Naive thymus-derived CD4-positive, alpha-beta T cell (primary cell): ENCODE measurements at regions not wholly inside any gene's neighbourhood (a gene's known extent, or its start where the extent isn't known, plus 50 kb on each side); places are given as distances from the start of the nearest gene placed in this dataset.

ENCODE experiments used
- ATAC-seq: fragments of 150-1000 bp; cut with Tn5 transposase; 2 replicates; pipeline ENCODE4 v1.10.0; 2021; ENCODE audit warnings: mild to moderate bottlenecking, moderate library complexity
- CTCF ChIA-PET: fragments of 350-600 bp; sonication (Branson Sonifier 250); formaldehyde crosslinking; loops from one replicate; lab custom pipeline; 2021; ENCODE audit warnings: antibody characterized with exemption; lab: Charles Lee
- POLR2A ChIA-PET: fragments of 350-600 bp; sonication (Branson Sonifier 250); formaldehyde crosslinking; loops from one replicate; lab custom pipeline; 2021; ENCODE audit warnings: antibody characterized with exemption, inconsistent platforms; lab: Charles Lee
- DNase-seq, 9 donors: peaks; one replicate each; pipeline versions ENCODE4 v3.0.0 to v3.0.0-alpha.2; 2020 to 2022; ENCODE audit warnings: mixed read lengths in 1 of 9
- H3K27ac ChIP-seq: one replicate; pipeline ENCODE4 v1.7.0; 2013; ENCODE audit warnings: mild to moderate bottlenecking, low read depth, low read length, moderate library complexity
- H3K27me3 ChIP-seq, 2 donors: one replicate each; pipeline ENCODE4 v1.7.0; 2013; ENCODE audit warnings: low read length in 2 of 2, mild to moderate bottlenecking in 2 of 2, moderate library complexity in 2 of 2; ENCODE audit not compliant: control insufficient read depth in 2 of 2, insufficient read depth in 2 of 2
- H3K36me3 ChIP-seq, 3 experiments: 1 replicate in 2 of 3; 2 replicates in 1 of 3; pipeline ENCODE4 v1.7.0; 2013; ENCODE audit warnings: low read length in 3 of 3, mild to moderate bottlenecking in 3 of 3, moderate library complexity in 1 of 3; ENCODE audit not compliant: insufficient read depth in 3 of 3, control insufficient read depth in 2 of 3
- H3K4me1 ChIP-seq, 2 donors: one replicate each; pipeline ENCODE4 v1.7.0; 2013; ENCODE audit warnings: low read length in 2 of 2, mild to moderate bottlenecking in 2 of 2, moderate library complexity in 1 of 2; ENCODE audit not compliant: control insufficient read depth in 2 of 2, insufficient read depth in 2 of 2
- H3K4me3 ChIP-seq: 2 replicates; pipeline ENCODE4 v1.7.0; 2013; ENCODE audit warnings: mild to moderate bottlenecking, low read length
- H3K9me3 ChIP-seq, 3 experiments: 1 replicate in 2 of 3; 2 replicates in 1 of 3; pipeline ENCODE4 v1.7.0; 2013; ENCODE audit warnings: low read length in 3 of 3; ENCODE audit not compliant: control insufficient read depth in 2 of 3
- H3K27ac Mint-ChIP-seq, 9 donors: one replicate each; pipeline ENCODE4 v1.8.0; 2020 to 2022; ENCODE audit warnings: mixed read lengths in 9 of 9, mild to moderate bottlenecking in 8 of 9, moderate library complexity in 5 of 9, inconsistent platforms in 2 of 9
- H3K27me3 Mint-ChIP-seq, 5 donors: one replicate each; pipeline ENCODE4 v1.8.0; 2021 to 2022; ENCODE audit warnings: mixed read lengths in 5 of 5, mild to moderate bottlenecking in 1 of 5
- H3K36me3 Mint-ChIP-seq, 5 donors: one replicate each; pipeline ENCODE4 v1.8.0; 2020 to 2022; ENCODE audit warnings: mixed read lengths in 5 of 5, mild to moderate bottlenecking in 3 of 5, inconsistent platforms in 1 of 5
- H3K4me1 Mint-ChIP-seq, 7 donors: one replicate each; pipeline ENCODE4 v1.8.0; 2020 to 2022; ENCODE audit warnings: mixed read lengths in 7 of 7, mild to moderate bottlenecking in 3 of 7, inconsistent platforms in 1 of 7
- H3K4me3 Mint-ChIP-seq, 10 donors: one replicate each; pipeline ENCODE4 v1.8.0; 2020 to 2022; ENCODE audit warnings: mild to moderate bottlenecking in 10 of 10, mixed read lengths in 10 of 10, moderate library complexity in 6 of 10, inconsistent platforms in 2 of 10
- H3K9me3 Mint-ChIP-seq, 11 donors: one replicate each; pipeline ENCODE4 v1.8.0; 2020 to 2022; ENCODE audit warnings: mixed read lengths in 11 of 11, mild to moderate bottlenecking in 4 of 11, inconsistent platforms in 1 of 11, moderate library complexity in 1 of 11
- intact Hi-C, 2 donors: fragments of 100-400 bp; cut with micrococcal nuclease; formaldehyde crosslinking; loops; one replicate each; pipeline ENCODE4 v1.15.1; 2023

DNA sequence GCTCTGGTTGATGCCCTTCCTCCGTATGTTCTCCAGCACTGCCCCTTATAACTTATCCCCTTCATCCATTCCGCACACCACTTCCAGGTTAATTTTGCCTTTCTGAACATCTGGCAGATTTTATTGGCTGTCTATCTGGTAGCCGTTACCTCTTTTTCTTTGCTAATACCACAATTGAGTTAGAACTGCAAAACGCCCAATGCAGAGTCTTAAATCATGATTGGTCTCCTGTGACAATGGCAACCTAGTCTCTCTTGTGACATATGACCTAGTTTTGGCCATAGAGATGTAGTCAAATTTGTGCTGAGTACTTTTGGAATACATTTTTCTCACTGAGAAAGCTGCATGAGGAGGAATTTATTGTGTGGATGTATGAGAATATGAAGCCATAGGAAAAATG is 365.7 kb upstream of the PRR16 start:
- no peak for DNase-seq

DNA sequence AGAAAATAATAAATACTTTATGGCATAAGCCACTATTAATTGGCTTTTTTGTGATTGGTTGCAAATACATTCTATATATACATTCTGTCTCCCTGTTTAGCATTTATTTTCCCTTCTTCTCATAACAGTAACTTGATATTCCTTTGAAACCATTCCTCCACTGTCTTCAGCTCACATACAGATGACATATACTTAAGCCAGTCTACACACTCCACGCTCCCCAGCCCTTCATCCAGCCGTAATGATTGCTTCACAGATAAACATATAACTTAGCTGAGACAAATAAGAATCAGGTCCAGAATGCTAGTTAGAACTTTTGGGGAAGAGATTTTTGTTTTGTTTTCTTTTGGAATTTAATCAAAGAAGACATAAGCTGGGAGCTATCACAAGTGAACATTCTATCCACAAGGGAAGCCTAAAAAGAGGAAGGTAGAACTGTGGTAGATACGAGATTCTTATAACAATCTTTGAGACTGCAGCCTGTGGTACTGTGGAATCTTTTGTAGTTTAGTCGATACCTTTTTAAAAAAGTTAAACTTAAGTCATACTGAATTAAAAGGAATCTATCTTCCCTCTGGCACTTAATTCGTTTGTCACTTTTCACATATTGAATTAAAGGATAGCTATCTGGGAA is 365.1 kb upstream of the PRR16 start:
- ATAC-seq, result no peak
- Mint-ChIP-seq H3K4me3 (no peak overlapping the region), H3K27ac (no peak overlapping the region), H3K4me1 (peaks cover 0 to 3% (median 0%) of the 10 kb centered on the region in 7 donors), H3K27me3 (peaks cover 0 to 2% (median 0%) of the 10 kb centered on the region in 5 donors), H3K36me3 (no peaks in the 10 kb centered on the region), H3K9me3 (peaks cover 0 to 3% (median 0%) of the 10 kb centered on the region in 11 donors)
- Histone ChIP-seq H3K27me3 (no peaks in the 10 kb centered on the region), H3K4me1 (no peaks in the 10 kb centered on the region), H3K9me3 (no peaks in the 10 kb centered on the region), H3K36me3 (no peaks in the 10 kb centered on the region), H3K4me3 (no peak overlapping the region), H3K27ac (no peak overlapping the region)
- DNase-seq, result no peak
- intact Hi-C loops, result no loop called here
- CTCF ChIA-PET, result no interaction called here
- POLR2A ChIA-PET, result no interaction called here

More for the DNA sequence above, 365.7 kb upstream of the PRR16 start:
- Histone ChIP-seq H3K27ac (no peak overlapping the region), H3K9me3 (no peaks in the 10 kb centered on the region), H3K27me3 (no peaks in the 10 kb centered on the region), H3K4me1 (no peaks in the 10 kb centered on the region), H3K4me3 (no peak overlapping the region), H3K36me3 (no peaks in the 10 kb centered on the region)
- H3K36me3 Mint-ChIP-seq, result no peaks in the 10 kb centered on the region
- ChIA-PET POLR2A (no interaction called here), CTCF (no interaction called here)
- H3K9me3 Mint-ChIP-seq, result peaks cover 0 to 5% (median 0%) of the 10 kb centered on the region in 11 donors
- no peak overlapping the region for H3K27ac Mint-ChIP-seq
- intact Hi-C loops, result no loop called here
- no peak overlapping the region for H3K4me3 Mint-ChIP-seq
- H3K27me3 Mint-ChIP-seq, result peaks cover 0 to 2% (median 0%) of the 10 kb centered on the region in 5 donors
- H3K4me1 Mint-ChIP-seq, result peaks cover 0 to 3% (median 0%) of the 10 kb centered on the region in 7 donors
- ATAC-seq, result no peak

DNA sequence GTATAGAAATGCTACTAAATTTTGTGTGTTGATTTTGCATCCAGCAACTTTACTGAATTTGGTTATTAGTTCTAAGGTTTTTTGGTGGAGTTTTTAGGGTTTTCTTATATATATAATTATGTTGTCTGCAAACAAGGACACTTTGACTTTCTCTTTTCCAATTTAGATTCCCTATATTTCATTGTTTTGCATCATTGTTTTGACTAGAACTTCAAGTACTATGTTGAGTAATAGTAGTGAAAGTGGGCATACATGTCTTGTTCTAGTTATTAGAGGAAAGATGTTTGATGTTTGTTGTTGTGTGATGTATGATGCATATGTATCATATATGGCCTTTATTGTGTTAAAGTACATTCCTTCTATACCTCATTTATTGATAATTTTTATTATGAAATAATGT is 362.3 kb upstream of the PRR16 start:
- Mint-ChIP-seq H3K36me3 (no peaks in the 10 kb centered on the region), H3K27ac (no peak overlapping the region), H3K9me3 (peaks cover 0 to 3% (median 0%) of the 10 kb centered on the region in 11 donors), H3K27me3 (peaks cover 0 to 2% (median 0%) of the 10 kb centered on the region in 5 donors), H3K4me3 (no peak overlapping the region), H3K4me1 (peaks cover 0 to 3% (median 0%) of the 10 kb centered on the region in 7 donors)
- intact Hi-C loops, result no loop called here
- no peaks in the 10 kb centered on the region for H3K9me3 ChIP-seq
- H3K4me1 ChIP-seq, result no peaks in the 10 kb centered on the region
- no peak overlapping the region for H3K4me3 ChIP-seq
- ChIA-PET POLR2A (no interaction called here), CTCF (no interaction called here)
- no peaks in the 10 kb centered on the region for H3K36me3 ChIP-seq
- H3K27me3 ChIP-seq, result no peaks in the 10 kb centered on the region
- DNase-seq, result no peak
- no peak overlapping the region for H3K27ac ChIP-seq
- no peak for ATAC-seq

DNA sequence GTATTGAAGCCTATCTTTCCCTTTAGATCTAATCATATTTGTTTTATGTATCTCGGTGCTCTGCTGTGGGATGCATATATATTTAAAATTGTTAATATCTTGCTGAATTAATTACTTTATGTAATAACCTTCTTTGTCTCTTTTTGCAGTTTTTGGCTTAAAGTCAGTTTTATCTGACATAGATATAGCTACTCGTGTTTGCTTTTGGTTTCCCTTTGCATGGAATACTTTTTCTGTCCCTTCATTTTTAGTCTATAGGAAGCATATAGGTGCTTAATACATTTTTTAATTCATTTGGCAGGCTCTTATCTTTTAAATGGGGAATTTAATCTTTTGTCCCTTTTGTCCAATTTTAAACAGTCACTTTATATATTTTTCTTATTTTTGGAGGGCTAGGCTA is 360.6 kb upstream of the PRR16 start:
- no peak for ATAC-seq
- peaks cover 0 to 3% (median 0%) of the 10 kb centered on the region in 7 donors for H3K4me1 Mint-ChIP-seq
- H3K36me3 Mint-ChIP-seq, result no peaks in the 10 kb centered on the region
- H3K9me3 Mint-ChIP-seq, result peaks cover 0 to under 1% (median 0%) of the 10 kb centered on the region in 11 donors
- intact Hi-C loops, result no loop called here
- H3K4me3 Mint-ChIP-seq, result no peak overlapping the region
- no peak overlapping the region for H3K27ac Mint-ChIP-seq
- ChIA-PET CTCF (no interaction called here), POLR2A (no interaction called here)
- no peaks in the 10 kb centered on the region for H3K36me3 ChIP-seq
- no peak overlapping the region for H3K27ac ChIP-seq
- H3K27me3 ChIP-seq, result no peaks in the 10 kb centered on the region
- no peaks in the 10 kb centered on the region for H3K9me3 ChIP-seq
- no peaks in the 10 kb centered on the region for H3K27me3 Mint-ChIP-seq
- no peak for DNase-seq
- no peaks in the 10 kb centered on the region for H3K4me1 ChIP-seq
- no peak overlapping the region for H3K4me3 ChIP-seq

DNA sequence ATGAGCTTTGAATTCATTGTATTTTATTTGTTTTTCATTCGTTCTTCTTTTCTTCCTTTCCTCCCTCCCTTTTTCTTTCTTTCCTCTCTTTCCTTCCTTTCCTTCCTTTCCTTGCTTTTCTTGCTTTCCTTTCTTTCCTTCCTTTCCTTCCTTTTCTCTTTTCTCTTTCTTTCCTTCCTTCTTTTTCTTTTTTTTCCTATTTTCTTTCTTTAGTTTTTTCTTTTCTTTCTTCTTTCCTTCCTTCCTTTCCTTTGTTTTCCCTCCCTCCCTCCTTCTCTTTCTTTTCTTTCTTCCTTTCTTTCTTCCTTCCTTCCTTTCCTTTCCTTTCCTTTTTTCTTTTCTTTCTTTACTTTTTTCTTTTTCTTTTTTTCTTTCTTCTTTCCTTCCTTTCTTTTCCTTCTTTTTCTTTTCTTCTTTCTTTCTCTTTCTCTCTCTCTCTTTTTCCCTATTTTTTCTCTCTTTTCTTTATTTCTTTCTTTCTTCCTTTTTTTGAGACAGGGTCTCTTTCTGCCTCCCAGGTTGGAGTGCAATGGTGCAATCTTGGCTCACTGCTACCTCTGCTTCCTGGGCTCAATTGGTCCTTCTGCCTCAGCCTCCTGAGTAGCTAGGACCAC is 357.1 kb upstream of the PRR16 start:
- Histone ChIP-seq H3K4me1 (no peaks in the 10 kb centered on the region), H3K27me3 (no peaks in the 10 kb centered on the region), H3K36me3 (no peaks in the 10 kb centered on the region), H3K27ac (no peak overlapping the region), H3K4me3 (no peak overlapping the region), H3K9me3 (no peaks in the 10 kb centered on the region)
- Mint-ChIP-seq H3K36me3 (no peaks in the 10 kb centered on the region), H3K9me3 (peaks cover 0 to 4% (median 0%) of the 10 kb centered on the region in 11 donors), H3K27ac (no peak overlapping the region), H3K4me1 (peaks cover 0 to 3% (median 0%) of the 10 kb centered on the region in 7 donors), H3K27me3 (no peaks in the 10 kb centered on the region), H3K4me3 (no peak overlapping the region)
- ChIA-PET POLR2A (no interaction called here), CTCF (no interaction called here)
- DNase-seq (no peak), ATAC-seq (no peak)
- intact Hi-C loops, result no loop called here

DNA sequence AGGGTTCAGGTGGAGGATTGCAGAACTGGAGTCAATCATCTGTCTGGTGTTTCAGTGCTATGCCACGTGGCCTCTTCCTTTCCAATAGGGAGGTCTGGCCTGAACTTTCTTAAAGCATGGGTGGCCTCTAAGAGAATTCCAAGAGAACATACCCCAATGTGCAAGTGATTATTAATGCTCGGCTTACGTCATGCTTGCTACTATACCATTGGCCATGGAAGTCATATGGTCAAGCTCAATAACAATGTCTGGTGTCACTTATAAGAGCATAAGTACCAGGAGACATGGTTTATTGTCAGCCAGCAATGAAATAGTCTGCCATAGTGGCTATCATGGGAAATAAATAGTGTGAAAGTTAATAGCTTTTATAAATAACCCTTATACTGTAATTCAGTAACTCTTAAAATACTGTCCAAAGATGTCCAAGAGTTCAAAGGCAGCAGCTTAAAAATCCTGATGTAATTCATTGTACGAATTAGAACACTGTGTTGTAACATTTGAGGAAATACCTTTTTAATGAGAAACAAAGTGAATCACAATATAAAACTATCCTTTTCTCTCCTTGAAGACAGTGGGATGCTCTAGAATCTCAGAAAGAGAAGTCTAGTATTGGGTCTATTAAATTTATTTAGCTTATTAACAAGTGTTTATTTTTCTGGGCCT is 355.4 kb upstream of the PRR16 start:
- Histone ChIP-seq H3K27ac (no peak overlapping the region), H3K9me3 (no peaks in the 10 kb centered on the region), H3K27me3 (no peaks in the 10 kb centered on the region), H3K36me3 (no peaks in the 10 kb centered on the region), H3K4me3 (no peak overlapping the region), H3K4me1 (no peaks in the 10 kb centered on the region)
- DNase-seq, result no peak
- no peaks in the 10 kb centered on the region for H3K4me1 Mint-ChIP-seq
- intact Hi-C loops, result no loop called here
- H3K27me3 Mint-ChIP-seq, result no peaks in the 10 kb centered on the region
- peaks cover 0 to 4% (median 0%) of the 10 kb centered on the region in 11 donors for H3K9me3 Mint-ChIP-seq
- POLR2A ChIA-PET, result no interaction called here
- no peaks in the 10 kb centered on the region for H3K36me3 Mint-ChIP-seq
- ATAC-seq, result no peak
- CTCF ChIA-PET, result no interaction called here
- H3K4me3 Mint-ChIP-seq, result no peak overlapping the region
- no peak overlapping the region for H3K27ac Mint-ChIP-seq
